OCI-M2 (cell line): ENCODE measurements at regions not wholly inside any gene's neighbourhood (a gene's known extent, or its start where the extent isn't known, plus 50 kb on each side); places are given as distances from the start of the nearest gene placed in this dataset.
"Not testable (repeated sequence)": the region's sequence is repeated elsewhere in the genome, so short reads cannot be mapped to it uniquely, and the experiment has no call there.

Source experiments
- DNase-seq: peaks from one replicate; lab custom pipeline; 2025; ENCODE audit not compliant: unreplicated experiment; lab: John Stamatoyannopoulos, UW

DNA sequence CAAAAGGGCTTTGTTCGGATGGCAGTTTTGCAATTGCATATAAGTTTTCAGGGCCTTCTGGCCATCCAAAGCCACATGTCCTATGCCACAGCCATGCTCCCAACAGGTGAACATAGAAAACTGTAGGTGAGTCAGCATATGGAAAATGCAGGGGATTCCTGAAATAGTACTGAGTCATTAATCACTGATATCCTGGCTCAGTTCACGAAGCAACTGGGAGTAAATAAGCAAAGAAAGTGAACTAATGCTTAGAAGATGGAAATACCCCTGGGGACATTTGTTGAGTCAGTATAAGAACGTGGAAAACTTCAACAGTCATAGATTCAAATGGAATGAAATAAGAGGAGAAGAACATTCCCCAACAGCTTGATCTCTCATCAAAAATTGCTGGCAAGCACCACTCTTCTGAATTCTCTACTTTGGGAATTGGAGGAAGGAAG, 148.9 kb upstream of the RUNX1 start:
- DNase-seq = no peak

GRCh38 chr21:35197191-35197590, 148.1 kb upstream of the RUNX1 start:
- no peak for DNase-seq

- DNase-seq = no peak
Observed at GRCh38 chr21:35196128-35196527, 147.0 kb upstream of the RUNX1 start.

DNA sequence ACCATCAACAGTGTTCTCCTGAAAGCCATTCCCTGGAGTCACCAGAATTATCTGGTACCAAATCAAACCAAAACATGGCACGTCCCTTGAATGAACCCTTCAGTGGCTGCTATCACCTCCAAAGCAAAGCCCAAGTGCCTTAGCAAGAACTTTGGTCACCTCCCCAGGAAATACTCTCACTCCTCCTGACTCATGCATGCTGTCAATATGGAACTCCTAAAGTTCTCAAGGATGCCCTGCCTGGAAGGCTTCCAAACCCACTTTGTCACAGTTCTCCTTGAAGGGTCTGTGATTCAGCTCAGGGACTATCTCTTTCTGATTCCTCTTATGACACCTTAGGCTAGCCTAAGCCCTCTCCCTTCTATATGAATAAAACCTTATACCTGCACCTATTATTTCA, 146.1 kb upstream of the RUNX1 start:
- DNase-seq = no peak

GRCh38 chr21:35191754-35192153, 142.7 kb upstream of the RUNX1 start:
- no peak for DNase-seq

DNA sequence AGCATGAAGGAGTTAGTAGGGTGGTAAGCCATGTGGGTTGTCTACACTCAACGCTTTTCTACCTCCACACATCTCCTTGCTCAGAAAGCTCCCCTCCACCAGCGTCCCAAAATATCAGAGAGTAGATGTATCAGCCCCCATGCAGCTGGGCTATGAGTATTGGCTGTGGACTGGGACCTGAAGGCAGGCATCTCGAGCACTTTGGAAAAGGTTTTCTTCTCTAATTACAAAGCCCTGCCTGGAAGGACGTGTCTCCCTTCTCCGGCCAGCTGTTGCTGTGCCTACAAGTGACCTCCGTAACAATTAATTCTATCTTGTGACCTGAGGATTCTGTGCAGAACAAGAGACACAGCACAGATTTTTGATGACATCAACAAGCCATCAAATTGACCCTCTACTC, 142.0 kb upstream of the RUNX1 start:
- no peak for DNase-seq

GRCh38 chr21:35190201-35190701, 141.1 kb upstream of the RUNX1 start:
- no peak for DNase-seq

GRCh38 chr21:35189077-35189863, 140.2 kb upstream of the RUNX1 start:
- DNase-seq = no peak

- not testable (repeated sequence) for DNase-seq
Observed at GRCh38 chr21:35183389-35183788, 134.3 kb upstream of the RUNX1 start.

DNA sequence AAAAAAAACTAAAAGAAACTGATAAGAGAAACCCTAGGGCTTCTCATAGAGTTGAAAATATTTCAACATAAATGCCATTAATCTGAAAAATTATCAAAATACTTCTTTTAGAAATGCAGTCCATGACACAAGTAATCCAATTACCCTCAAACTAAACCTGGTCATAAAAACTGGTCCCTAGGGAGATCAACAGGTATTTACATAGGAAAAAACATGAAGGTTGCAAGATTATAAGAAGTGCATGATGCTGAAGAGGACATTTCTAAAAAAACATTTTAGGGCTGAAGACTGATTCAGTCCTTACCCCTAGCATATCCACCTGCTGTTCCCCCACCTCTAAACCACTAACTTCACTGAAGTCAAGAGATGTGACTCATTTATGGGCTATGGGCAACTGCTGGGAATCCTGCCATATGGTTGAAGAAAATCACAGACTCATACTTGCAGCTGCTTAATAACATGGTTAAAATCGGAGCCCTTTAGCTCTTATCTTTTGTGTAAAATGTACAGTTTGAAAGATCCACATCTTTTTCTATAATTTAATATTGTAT, 131.0 kb upstream of the RUNX1 start:
- DNase-seq = no peak

DNA sequence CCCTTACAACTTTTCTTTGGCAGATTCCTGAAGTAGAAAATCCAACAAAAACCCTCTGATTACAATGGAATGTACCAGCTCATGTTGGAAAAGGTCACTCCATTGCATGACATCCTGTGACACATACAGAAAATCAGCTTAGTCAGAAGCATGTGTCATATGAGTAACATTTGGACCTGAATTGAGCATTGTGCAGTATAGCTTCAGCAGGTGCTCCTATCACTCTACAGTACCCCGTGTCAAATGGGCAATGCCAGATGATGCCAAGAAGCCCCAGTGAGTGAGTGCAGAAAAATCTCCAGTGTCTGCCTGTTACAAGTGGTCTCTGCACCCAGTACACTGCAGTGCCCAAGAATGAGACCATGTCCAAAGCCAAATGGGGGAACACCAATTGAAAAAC, 129.7 kb upstream of the RUNX1 start:
- no peak for DNase-seq

DNA sequence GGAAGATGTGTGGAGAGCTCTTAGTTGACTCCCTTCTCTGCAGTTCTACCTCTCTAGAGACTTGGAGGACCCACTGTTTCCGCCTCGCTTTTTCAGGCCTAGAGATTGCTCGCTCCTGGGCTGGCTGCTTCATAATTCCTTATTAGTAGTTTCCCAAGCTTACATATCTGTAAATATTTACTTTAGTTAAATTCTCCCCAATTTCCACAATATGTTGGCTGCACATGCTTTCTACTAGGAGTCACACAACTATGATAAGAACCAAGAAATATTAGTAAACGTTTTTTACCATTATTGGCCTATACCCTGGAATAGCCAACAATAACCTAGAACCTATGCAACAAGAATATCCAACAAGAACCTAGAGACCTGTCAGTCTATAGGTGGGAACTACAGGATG, 129.0 kb upstream of the RUNX1 start:
- DNase-seq = no peak

DNA sequence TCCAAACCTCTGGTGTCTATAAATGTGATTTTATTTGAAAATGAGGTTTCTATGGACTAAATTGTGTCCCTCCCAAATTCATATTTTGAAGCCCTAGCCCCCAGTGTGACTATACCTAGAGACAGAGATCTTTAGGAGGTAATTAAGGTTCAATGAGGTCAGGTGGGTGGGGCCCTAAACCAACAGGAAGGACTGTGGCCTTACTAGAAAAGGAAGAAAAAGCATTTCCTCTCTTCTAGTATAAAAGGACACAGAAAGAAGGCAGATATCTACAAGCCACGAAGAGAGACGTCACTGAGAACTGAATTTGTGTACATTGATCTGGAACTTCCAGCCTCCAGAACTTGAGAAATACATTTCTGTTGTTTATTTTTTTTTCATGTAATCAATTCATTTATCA, 123.1 kb upstream of the RUNX1 start:
- DNase-seq = no peak

- no peak for DNase-seq
Observed at GRCh38 chr21:35171385-35171784, 122.3 kb upstream of the RUNX1 start.

GRCh38 chr21:35170818-35171217, 121.7 kb upstream of the RUNX1 start:
- no peak for DNase-seq

DNA sequence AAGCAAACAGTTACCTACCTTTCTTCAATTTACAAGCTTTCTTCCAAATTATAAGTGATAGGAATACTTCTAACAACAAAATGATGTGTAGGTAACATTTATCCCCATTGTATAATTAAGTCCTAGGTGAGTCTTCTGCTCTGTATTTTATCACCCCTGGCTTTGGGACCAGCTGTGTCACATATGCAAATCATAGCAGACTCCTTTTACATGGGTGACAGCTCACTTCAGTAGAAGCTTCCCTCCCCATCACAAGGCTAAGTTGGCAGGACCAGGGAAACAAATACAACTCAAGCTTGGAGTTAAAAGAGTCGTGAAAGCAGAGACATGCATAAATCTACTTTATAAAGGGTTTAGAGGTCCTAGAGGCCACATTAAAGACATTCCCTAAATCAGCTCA, 121.1 kb upstream of the RUNX1 start:
- no peak for DNase-seq

DNA sequence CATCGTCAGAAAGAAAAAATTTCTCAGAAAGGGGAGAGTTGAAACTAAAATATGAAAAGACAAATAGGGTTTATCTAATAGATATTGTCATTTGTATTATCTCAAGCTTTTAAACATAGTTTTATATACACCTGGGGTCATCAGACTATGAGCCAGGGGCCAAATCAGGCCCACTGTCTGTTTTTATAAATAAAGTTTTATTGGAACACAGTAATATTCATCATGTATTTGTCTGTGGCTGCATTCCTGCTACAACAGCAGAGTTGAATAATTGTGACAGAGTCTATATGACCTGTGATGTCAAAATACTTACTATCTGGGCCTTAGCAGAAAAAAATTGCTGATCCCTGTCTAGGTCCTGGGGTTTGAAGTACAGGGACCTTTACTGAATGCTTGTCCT, 120.5 kb upstream of the RUNX1 start:
- no peak for DNase-seq

DNA sequence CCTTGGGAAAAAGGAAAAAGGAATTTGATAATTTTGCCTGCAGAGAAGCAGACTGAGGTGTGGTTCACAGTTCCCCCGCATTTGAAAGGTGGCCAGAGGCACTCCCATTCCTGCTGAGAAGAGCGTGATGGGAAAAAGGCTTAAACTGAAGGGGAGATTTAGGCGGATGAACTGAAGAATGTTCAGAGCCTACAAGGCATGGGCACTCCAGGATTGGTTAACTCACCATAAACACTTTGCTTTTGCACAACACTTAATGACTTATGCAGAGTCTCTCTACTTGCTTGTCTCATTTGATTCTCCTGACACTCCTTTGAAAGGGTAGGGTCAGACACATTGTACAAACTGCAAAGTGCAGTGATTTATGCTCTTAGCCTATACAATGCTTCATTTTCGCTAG, 119.6 kb upstream of the RUNX1 start:
- DNase-seq = no peak

DNA sequence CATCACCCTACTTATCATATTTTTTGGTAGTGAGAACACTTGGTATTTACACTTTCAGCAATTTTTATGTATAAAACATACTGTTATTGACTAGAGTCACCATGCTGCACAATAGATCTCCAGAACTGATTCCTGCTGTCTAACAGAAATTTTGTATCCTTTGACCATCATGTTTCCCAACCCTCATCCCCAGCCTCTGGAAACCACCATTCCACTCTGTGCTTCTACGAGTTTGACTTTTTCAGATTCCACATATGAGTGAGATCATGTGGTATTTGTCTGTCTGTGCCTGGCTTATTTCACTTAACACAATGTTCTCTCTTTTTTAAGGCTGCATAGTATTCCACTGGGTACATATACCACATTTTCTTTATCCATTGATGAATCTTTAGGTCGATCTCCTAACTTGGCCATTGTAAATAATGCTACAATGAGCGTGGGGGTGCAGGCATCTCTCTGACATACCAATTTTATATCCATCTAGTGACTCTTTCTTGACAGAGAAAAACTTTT, 115.9 kb upstream of the RUNX1 start:
- no peak for DNase-seq

- DNase-seq = no peak
Observed at GRCh38 chr21:35164380-35164779, 115.3 kb upstream of the RUNX1 start.

GRCh38 chr21:35163411-35163810, 114.3 kb upstream of the RUNX1 start:
- DNase-seq = no peak

GRCh38 chr21:35162831-35163230, 113.7 kb upstream of the RUNX1 start:
- no peak for DNase-seq

GRCh38 chr21:35159881-35160280, 110.8 kb upstream of the RUNX1 start:
- DNase-seq = no peak
